Loucy (cell line): ENCODE measurements at regions not wholly inside any gene's neighbourhood (a gene's known extent, or its start where the extent isn't known, plus 50 kb on each side); places are given as distances from the start of the nearest gene placed in this dataset.

Experiments
- H2AFZ ChIP-seq: fragments of 200-600 bp; sonication (generic); 2 replicates; pipeline ENCODE4 v1.6.0; 2016; ENCODE audit warnings: antibody characterized with exemption, mild to moderate bottlenecking, low read length, moderate library complexity
- H3F3A ChIP-seq: fragments of 200-600 bp; 2 replicates; pipeline ENCODE4 v1.6.0; 2016; ENCODE audit warnings: antibody characterized with exemption, low read depth, mild to moderate bottlenecking
- H3K27me3 ChIP-seq: fragments of 200-600 bp; sonication (generic); 2 replicates; pipeline ENCODE4 v1.6.1; 2014; ENCODE audit warnings: low read length, mild to moderate bottlenecking; ENCODE audit not compliant: insufficient read depth, poor library complexity, severe bottlenecking
- H3K36me3 ChIP-seq: fragments of 200-600 bp; sonication (generic); 2 replicates; pipeline ENCODE4 v1.6.1; 2016; ENCODE audit warnings: low read length; ENCODE audit not compliant: insufficient read depth
- H3K4me1 ChIP-seq: fragments of 200-600 bp; sonication (generic); 2 replicates; pipeline ENCODE4 v1.5.1; 2014; ENCODE audit warnings: low read length, mild to moderate bottlenecking; ENCODE audit not compliant: insufficient read depth, poor library complexity, severe bottlenecking
- H3K4me2 ChIP-seq: fragments of 200-600 bp; sonication (generic); 2 replicates; pipeline ENCODE4 v1.6.0; 2014; ENCODE audit warnings: antibody characterized with exemption, low read length, low read depth, mild to moderate bottlenecking; ENCODE audit not compliant: poor library complexity, severe bottlenecking
- H3K4me3 ChIP-seq: fragments of 200-600 bp; sonication (generic); 2 replicates; pipeline ENCODE4 v1.5.1; 2014; ENCODE audit warnings: low read length, mild to moderate bottlenecking, mixed read lengths; ENCODE audit not compliant: poor library complexity, severe bottlenecking
- H3K79me2 ChIP-seq: fragments of 200-600 bp; sonication (generic); 2 replicates; pipeline ENCODE4 v1.6.1; 2014; ENCODE audit warnings: low read length; ENCODE audit not compliant: insufficient read depth
- H3K9ac ChIP-seq: fragments of 200-600 bp; sonication (generic); 2 replicates; pipeline ENCODE4 v1.6.0; 2014; ENCODE audit warnings: mild to moderate bottlenecking, low read depth, low read length, moderate library complexity; ENCODE audit not compliant: poor library complexity, severe bottlenecking
- H3K9me2 ChIP-seq: fragments of 200-600 bp; sonication (generic); replicated peaks from 2 replicates; pipeline ENCODE4 v1.6.1; 2016; ENCODE audit warnings: low read depth, low read length, mixed read lengths
- H3K9me3 ChIP-seq: fragments of 200-600 bp; sonication (generic); 2 replicates; pipeline ENCODE4 v1.6.1; 2014; ENCODE audit warnings: mild to moderate bottlenecking, antibody characterized with exemption, low read length, low read depth; ENCODE audit not compliant: insufficient read depth
- H4K20me1 ChIP-seq: fragments of 200-600 bp; sonication (generic); 2 replicates; pipeline ENCODE4 v1.6.0; 2014; ENCODE audit warnings: antibody characterized with exemption, low read length, mild to moderate bottlenecking; ENCODE audit not compliant: insufficient read depth, poor library complexity, severe bottlenecking
- CTCF ChIP-seq: fragments of 200-600 bp; sonication (generic); conservative IDR thresholded peaks from 2 replicates; pipeline ENCODE4 v1.5.1; 2014; ENCODE audit warnings: mild to moderate bottlenecking, antibody characterized with exemption, low read length
- EZH2phosphoT487 ChIP-seq: fragments of 200-600 bp; IDR thresholded peaks from 2 replicates; pipeline ENCODE4 v1.6.1; 2018; ENCODE audit warnings: antibody characterized with exemption, mild to moderate bottlenecking, moderate library complexity, borderline replicate concordance

DNA sequence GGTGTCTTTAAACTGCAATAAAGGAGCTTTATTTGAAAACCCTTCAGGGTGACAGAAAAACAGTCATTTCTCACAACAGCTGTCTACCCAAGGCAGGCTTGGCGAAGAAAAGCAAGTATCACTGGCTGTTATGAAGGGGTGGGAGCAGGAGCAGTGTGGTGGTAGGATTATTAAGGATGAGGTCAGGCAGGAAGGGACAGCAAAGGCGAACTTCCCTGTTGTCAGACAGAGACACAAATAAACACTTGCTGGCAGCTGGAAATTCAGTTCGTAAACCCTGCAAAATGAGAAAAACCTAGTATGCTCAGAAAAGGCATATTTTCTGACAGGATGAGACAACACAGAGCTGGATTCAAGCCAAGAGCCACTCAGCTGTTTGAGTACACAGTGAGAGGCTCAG, 416.3 kb upstream of the CDH5 start:
- TF ChIP-seq CTCF = no peak
- no peak for TF ChIP-seq EZH2phosphoT487
- Histone ChIP-seq H3K36me3 (no peaks in the 10 kb centered on the region), H3K9me2 (no peaks in the 10 kb centered on the region), H3K79me2 (no peaks in the 10 kb centered on the region), H3K4me2 (no peak overlapping the region), H3F3A (no peaks in the 10 kb centered on the region), H3K4me3 (no peak overlapping the region), H4K20me1 (no peaks in the 10 kb centered on the region), H2AFZ (no peak overlapping the region), H3K9ac (no peak overlapping the region), H3K27me3 (no peaks in the 10 kb centered on the region), H3K4me1 (no peaks in the 10 kb centered on the region), H3K9me3 (no peaks in the 10 kb centered on the region)

GRCh38 chr16:65948361-65948760, 418.1 kb upstream of the CDH5 start:
- Histone ChIP-seq H3K79me2 (no peaks in the 10 kb centered on the region), H3K4me1 (no peaks in the 10 kb centered on the region), H3K4me2 (no peak overlapping the region), H3K27me3 (no peaks in the 10 kb centered on the region), H2AFZ (no peak overlapping the region), H4K20me1 (no peaks in the 10 kb centered on the region), H3K4me3 (no peak overlapping the region), H3K9me2 (no peaks in the 10 kb centered on the region), H3K9ac (no peak overlapping the region), H3K9me3 (no peaks in the 10 kb centered on the region), H3K36me3 (no peaks in the 10 kb centered on the region), H3F3A (no peaks in the 10 kb centered on the region)
- TF ChIP-seq CTCF = no peak
- TF ChIP-seq EZH2phosphoT487 = no peak

DNA sequence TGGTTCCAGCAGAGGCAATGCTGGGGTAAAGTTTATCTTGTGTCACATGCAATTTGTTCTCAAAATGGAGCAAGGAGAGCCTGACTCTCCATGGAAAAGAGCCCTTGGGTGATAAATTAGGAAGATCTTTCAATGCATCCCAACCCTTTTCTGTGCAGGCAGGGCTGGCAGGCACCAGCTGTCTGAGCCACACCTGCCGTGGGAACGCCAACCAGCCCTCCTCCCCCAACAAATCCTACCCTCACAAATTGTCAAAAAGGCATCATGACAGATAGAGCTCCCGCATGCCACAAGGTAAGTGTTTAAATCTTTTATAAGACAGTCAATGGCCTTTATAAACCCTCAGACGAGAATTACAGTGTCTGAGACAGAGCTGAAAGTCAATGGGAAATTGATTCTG, 418.5 kb upstream of the CDH5 start:
- H3K4me1 ChIP-seq = no peaks in the 10 kb centered on the region
- H4K20me1 ChIP-seq = no peaks in the 10 kb centered on the region
- no peak overlapping the region for H3K4me2 ChIP-seq
- H3K9me2 ChIP-seq = no peaks in the 10 kb centered on the region
- H3K36me3 ChIP-seq = no peaks in the 10 kb centered on the region
- no peaks in the 10 kb centered on the region for H3K79me2 ChIP-seq
- no peaks in the 10 kb centered on the region for H3K27me3 ChIP-seq
- TF ChIP-seq CTCF (no peak), EZH2phosphoT487 (no peak)
- H3K9ac ChIP-seq = no peak overlapping the region
- no peak overlapping the region for H2AFZ ChIP-seq
- H3K9me3 ChIP-seq = no peaks in the 10 kb centered on the region
- no peaks in the 10 kb centered on the region for H3F3A ChIP-seq
- H3K4me3 ChIP-seq = no peak overlapping the region
